Kidney glomerular epithelial cell (primary cell): ENCODE measurements at regions not wholly inside any gene's neighbourhood (a gene's known extent, or its start where the extent isn't known, plus 50 kb on each side); places are given as distances from the start of the nearest gene placed in this dataset.

Experiments used
- DNase-seq: peaks from one replicate; lab custom pipeline; 2025; lab: John Stamatoyannopoulos, UW

GRCh38 chr22:48797731-48798130 lies 1029.9 kb downstream of the BRD1 start:
- DNase-seq: no peak

GRCh38 chr22:48796310-48797015 lies 1031.2 kb downstream of the BRD1 start:
- DNase-seq: peak; percentile 28

GRCh38 chr22:48795664-48796063 lies 1032.0 kb downstream of the BRD1 start:
- no peak for DNase-seq

- DNase-seq: no peak
Observed at GRCh38 chr22:48794906-48795305, 1032.8 kb downstream of the BRD1 start.

- no peak for DNase-seq
Observed at GRCh38 chr22:48793949-48794348, 1033.7 kb downstream of the BRD1 start.

- no peak for DNase-seq
Observed at GRCh38 chr22:48786679-48786996, 1041.0 kb downstream of the BRD1 start.

- no peak for DNase-seq
Observed at GRCh38 chr22:48785792-48786678, 1041.6 kb downstream of the BRD1 start.

- DNase-seq: no peak
Observed at GRCh38 chr22:48784701-48785503, 1042.8 kb downstream of the BRD1 start.

- DNase-seq: no peak
Observed at GRCh38 chr22:48783821-48784266, 1043.8 kb downstream of the BRD1 start.

GRCh38 chr22:48782811-48783511 lies 1044.7 kb downstream of the BRD1 start:
- DNase-seq: no peak

GRCh38 chr22:48782326-48782725 lies 1045.3 kb downstream of the BRD1 start:
- DNase-seq: no peak

GRCh38 chr22:48781868-48782267 lies 1045.8 kb downstream of the BRD1 start:
- no peak for DNase-seq

- DNase-seq: no peak
Observed at GRCh38 chr22:48781391-48781790, 1046.3 kb downstream of the BRD1 start.

GRCh38 chr22:48780597-48781277 lies 1046.9 kb downstream of the BRD1 start:
- no peak for DNase-seq

- DNase-seq: no peak
Observed at GRCh38 chr22:48779661-48780596, 1047.7 kb downstream of the BRD1 start.

- no peak for DNase-seq
Observed at GRCh38 chr22:48779211-48779643, 1048.4 kb downstream of the BRD1 start.

- no peak for DNase-seq
Observed at GRCh38 chr22:48778308-48779195, 1049.1 kb downstream of the BRD1 start.

GRCh38 chr22:48772286-48772907 lies 1055.3 kb downstream of the BRD1 start:
- DNase-seq: no peak

- no peak for DNase-seq
Observed at GRCh38 chr22:48765595-48765994, 1062.1 kb downstream of the BRD1 start.
